GM18907 (cell line): ENCODE measurements at regions not wholly inside any gene's neighbourhood (a gene's known extent, or its start where the extent isn't known, plus 50 kb on each side); places are given as distances from the start of the nearest gene placed in this dataset.

Experiments used
- ATAC-seq: cut with Tn5 transposase; IDR thresholded peaks from one replicate; pipeline ENCODE4 v1.9.1; 2021; ENCODE audit warnings: mild to moderate bottlenecking, moderate library complexity; ENCODE audit not compliant: unreplicated experiment

GRCh38 chr17:77819497-77819896 lies 139.0 kb upstream of the TNRC6C start:
- no peak for ATAC-seq

- no peak for ATAC-seq
Measured at GRCh38 chr17:77821114-77821513, 137.4 kb upstream of the TNRC6C start.

GRCh38 chr17:77822302-77823030 lies 136.0 kb upstream of the TNRC6C start:
- ATAC-seq: no peak

GRCh38 chr17:77824102-77824779 lies 134.3 kb upstream of the TNRC6C start:
- ATAC-seq: no peak

GRCh38 chr17:77824780-77825280 lies 133.7 kb upstream of the TNRC6C start:
- ATAC-seq: no peak

- no peak for ATAC-seq
Measured at GRCh38 chr17:77825621-77826020, 132.9 kb upstream of the TNRC6C start.

GRCh38 chr17:77826132-77826873 lies 132.2 kb upstream of the TNRC6C start:
- no peak for ATAC-seq

GRCh38 chr17:77827039-77827438 lies 131.5 kb upstream of the TNRC6C start:
- ATAC-seq: no peak

GRCh38 chr17:77827511-77827910 lies 131.0 kb upstream of the TNRC6C start:
- no peak for ATAC-seq

GRCh38 chr17:77828749-77829539 lies 129.6 kb upstream of the TNRC6C start:
- no peak for ATAC-seq

- ATAC-seq: no peak
Measured at GRCh38 chr17:77829843-77830799, 128.4 kb upstream of the TNRC6C start.

- ATAC-seq: no peak
Measured at GRCh38 chr17:77830816-77831473, 127.6 kb upstream of the TNRC6C start.

- no peak for ATAC-seq
Measured at GRCh38 chr17:77831474-77832179, 126.9 kb upstream of the TNRC6C start.

- ATAC-seq: no peak
Measured at GRCh38 chr17:77832180-77832560, 126.3 kb upstream of the TNRC6C start.

GRCh38 chr17:77833769-77834168 lies 124.7 kb upstream of the TNRC6C start:
- ATAC-seq: no peak

GRCh38 chr17:77834170-77835115 lies 124.1 kb upstream of the TNRC6C start:
- ATAC-seq: no peak

GRCh38 chr17:77836557-77837041 lies 121.9 kb upstream of the TNRC6C start:
- ATAC-seq: no peak
